Type B pancreatic cell (in vitro differentiated cells): ENCODE measurements at regions not wholly inside any gene's neighbourhood (a gene's known extent, or its start where the extent isn't known, plus 50 kb on each side); places are given as distances from the start of the nearest gene placed in this dataset.

Source experiments
- DNase-seq: peaks from one replicate; pipeline ENCODE4 v3.0.0; 2021; ENCODE audit warnings: mixed read lengths; ENCODE audit not compliant: unreplicated experiment; ENCODE audit errors: extremely low spot score
- H3K27ac Mint-ChIP-seq: 2 replicates; pipeline ENCODE4 v1.8.0; 2021; ENCODE audit warnings: mild to moderate bottlenecking, mixed read lengths
- H3K27me3 Mint-ChIP-seq: 2 replicates; pipeline ENCODE4 v1.8.0; 2021; ENCODE audit warnings: mixed read lengths
- H3K36me3 Mint-ChIP-seq: 2 replicates; pipeline ENCODE4 v1.8.0; 2021; ENCODE audit warnings: mixed read lengths
- H3K4me1 Mint-ChIP-seq: one replicate; pipeline ENCODE4 v1.8.0; 2021; ENCODE audit warnings: mixed read lengths; ENCODE audit not compliant: unreplicated experiment
- H3K4me3 Mint-ChIP-seq: 2 replicates; pipeline ENCODE4 v1.8.0; 2021; ENCODE audit warnings: mild to moderate bottlenecking, mixed read lengths
- H3K9me3 Mint-ChIP-seq: 2 replicates; pipeline ENCODE4 v1.8.0; 2021; ENCODE audit warnings: mixed read lengths
- TF ChIP-seq, protein P1 (sequence below): fragments of 200-600 bp; sonication (generic); conservative IDR thresholded peaks from 2 replicates; pipeline ENCODE4 v1.5.0; 2021; ENCODE audit warnings: antibody characterized with exemption, mild to moderate bottlenecking

DNA sequence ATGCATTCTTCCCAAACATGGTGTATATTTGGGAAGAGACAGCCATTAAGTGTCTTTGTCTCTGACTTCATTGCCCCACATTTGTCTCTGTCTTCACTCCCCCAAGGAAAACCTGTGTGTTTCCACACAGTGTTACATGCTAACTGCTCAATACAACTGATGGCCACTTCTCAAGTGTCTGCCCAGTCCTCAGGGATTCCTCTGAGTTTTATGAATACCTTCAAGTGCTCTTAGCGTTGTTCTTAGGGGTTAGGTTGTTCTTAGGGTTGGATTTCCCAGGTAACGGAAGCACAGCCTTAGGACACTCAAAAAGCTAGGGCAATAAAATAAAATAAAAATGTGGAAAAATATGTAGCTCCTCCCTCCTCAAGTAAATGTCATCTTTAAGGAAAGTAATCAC, 64.7 kb upstream of the PLAC8 start:
- no peak overlapping the region for H3K27ac Mint-ChIP-seq
- no peak overlapping the region for H3K4me3 Mint-ChIP-seq

DNA sequence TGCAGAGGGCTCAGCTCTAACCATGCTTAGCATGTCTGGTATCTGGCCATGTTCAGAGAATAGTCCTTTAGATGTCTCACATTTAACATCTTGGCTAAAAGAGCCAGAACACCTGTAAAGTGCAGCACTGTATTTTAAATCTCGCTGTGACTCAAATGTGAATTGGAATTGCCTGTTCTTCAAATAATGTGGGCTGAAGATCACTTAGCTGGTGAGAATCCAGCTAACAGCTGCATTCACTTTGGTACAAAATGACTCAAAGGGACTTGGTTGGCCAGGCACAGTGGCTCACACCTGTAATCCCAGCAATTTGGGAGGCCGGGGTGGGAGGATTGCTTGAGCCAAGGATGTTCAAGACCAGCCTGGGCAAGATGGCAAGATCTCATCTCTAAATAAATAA, 63.5 kb upstream of the PLAC8 start:
- Mint-ChIP-seq H3K9me3 (no peaks in the 10 kb centered on the region), H3K4me3 (no peak overlapping the region), H3K27ac (no peak overlapping the region), H3K36me3 (no peaks in the 10 kb centered on the region), H3K27me3 (no peaks in the 10 kb centered on the region), H3K4me1 (no peaks in the 10 kb centered on the region)
- TF ChIP-seq, protein P1, sequence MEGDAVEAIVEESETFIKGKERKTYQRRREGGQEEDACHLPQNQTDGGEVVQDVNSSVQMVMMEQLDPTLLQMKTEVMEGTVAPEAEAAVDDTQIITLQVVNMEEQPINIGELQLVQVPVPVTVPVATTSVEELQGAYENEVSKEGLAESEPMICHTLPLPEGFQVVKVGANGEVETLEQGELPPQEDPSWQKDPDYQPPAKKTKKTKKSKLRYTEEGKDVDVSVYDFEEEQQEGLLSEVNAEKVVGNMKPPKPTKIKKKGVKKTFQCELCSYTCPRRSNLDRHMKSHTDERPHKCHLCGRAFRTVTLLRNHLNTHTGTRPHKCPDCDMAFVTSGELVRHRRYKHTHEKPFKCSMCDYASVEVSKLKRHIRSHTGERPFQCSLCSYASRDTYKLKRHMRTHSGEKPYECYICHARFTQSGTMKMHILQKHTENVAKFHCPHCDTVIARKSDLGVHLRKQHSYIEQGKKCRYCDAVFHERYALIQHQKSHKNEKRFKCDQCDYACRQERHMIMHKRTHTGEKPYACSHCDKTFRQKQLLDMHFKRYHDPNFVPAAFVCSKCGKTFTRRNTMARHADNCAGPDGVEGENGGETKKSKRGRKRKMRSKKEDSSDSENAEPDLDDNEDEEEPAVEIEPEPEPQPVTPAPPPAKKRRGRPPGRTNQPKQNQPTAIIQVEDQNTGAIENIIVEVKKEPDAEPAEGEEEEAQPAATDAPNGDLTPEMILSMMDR: no peak
- DNase-seq: no peak

More for the DNA sequence above, 64.7 kb upstream of the PLAC8 start:
- TF ChIP-seq, protein P1: no peak
- Mint-ChIP-seq H3K36me3 (no peaks in the 10 kb centered on the region), H3K4me1 (no peaks in the 10 kb centered on the region), H3K9me3 (no peaks in the 10 kb centered on the region), H3K27me3 (no peaks in the 10 kb centered on the region)
- no peak for DNase-seq

DNA sequence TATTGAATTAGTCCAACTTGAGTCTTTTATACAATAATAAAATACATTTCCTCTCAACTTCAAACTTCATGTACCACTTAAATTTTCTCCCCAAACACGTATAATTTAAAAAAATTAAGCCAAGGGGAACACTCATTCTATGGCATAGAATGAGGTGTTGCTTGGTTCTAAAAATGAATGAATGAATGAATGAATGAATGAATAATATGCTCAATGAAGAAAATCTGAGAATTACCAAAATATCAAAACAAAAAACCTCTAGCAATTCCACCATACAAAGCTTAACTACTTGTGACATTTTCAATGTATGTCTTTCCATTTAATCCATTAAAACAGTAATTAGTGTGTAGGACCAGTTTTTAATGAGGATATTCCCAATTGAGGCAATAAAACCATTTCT, 62.7 kb upstream of the PLAC8 start:
- TF ChIP-seq, protein P1: no peak
- Mint-ChIP-seq H3K9me3 (no peaks in the 10 kb centered on the region), H3K4me3 (no peak overlapping the region), H3K27me3 (no peaks in the 10 kb centered on the region), H3K4me1 (no peaks in the 10 kb centered on the region), H3K36me3 (no peaks in the 10 kb centered on the region), H3K27ac (no peak overlapping the region)
- DNase-seq: no peak

DNA sequence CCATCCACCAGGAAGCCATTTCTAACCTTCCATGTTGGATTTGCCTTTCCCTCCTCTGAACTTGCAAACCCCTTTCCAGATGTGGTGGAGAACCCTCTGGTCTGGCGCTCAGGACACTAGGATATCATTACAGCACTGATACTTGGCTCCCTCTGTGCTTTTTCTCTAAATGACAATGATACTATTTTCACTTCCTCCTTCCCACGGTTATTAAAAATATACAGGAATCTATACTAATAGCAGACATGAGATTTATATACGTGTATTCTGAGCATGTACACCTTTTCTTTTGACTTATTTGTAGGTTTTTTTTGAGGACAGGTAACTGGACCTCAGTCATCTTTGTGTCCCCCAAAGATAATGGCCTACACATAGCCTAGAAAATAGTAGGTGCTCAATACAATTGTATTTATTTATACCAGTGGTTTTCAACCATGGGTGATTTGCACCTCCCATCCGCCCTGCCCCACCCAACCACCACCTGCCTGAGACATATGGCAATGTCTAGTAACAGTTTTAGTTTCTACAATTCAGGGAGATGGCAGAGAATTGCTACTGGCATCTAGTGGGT, 60.4 kb upstream of the PLAC8 start:
- DNase-seq: no peak
- Mint-ChIP-seq H3K4me3 (no peak overlapping the region), H3K9me3 (no peaks in the 10 kb centered on the region), H3K27me3 (no peaks in the 10 kb centered on the region), H3K36me3 (no peaks in the 10 kb centered on the region), H3K27ac (no peak overlapping the region), H3K4me1 (no peaks in the 10 kb centered on the region)
- TF ChIP-seq, protein P1: no peak

DNA sequence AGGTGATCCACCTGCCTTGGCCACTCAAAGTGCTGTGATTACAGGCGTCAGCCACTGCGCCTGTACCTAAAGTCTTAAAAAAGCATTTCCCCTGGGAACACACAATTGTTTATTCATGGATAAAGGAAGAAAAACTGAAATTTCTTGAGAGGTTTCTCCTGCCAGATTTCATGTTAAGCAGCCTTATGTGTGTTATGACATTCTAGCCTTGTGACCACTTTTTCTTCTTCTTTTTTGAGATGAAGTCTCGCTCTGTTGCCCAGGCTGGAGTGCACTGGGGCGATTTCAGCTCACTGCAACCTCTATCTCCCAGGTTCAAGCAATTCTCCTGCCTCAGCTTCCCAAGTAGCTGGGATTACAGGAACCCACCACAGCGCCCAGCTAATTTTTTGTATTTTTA, 57.8 kb upstream of the PLAC8 start:
- TF ChIP-seq, protein P1: no peak
- H3K9me3 Mint-ChIP-seq: no peaks in the 10 kb centered on the region
- H3K4me1 Mint-ChIP-seq: no peaks in the 10 kb centered on the region
- no peaks in the 10 kb centered on the region for H3K36me3 Mint-ChIP-seq
- no peak overlapping the region for H3K27ac Mint-ChIP-seq
- no peak overlapping the region for H3K4me3 Mint-ChIP-seq
- DNase-seq: no peak
- H3K27me3 Mint-ChIP-seq: no peaks in the 10 kb centered on the region

DNA sequence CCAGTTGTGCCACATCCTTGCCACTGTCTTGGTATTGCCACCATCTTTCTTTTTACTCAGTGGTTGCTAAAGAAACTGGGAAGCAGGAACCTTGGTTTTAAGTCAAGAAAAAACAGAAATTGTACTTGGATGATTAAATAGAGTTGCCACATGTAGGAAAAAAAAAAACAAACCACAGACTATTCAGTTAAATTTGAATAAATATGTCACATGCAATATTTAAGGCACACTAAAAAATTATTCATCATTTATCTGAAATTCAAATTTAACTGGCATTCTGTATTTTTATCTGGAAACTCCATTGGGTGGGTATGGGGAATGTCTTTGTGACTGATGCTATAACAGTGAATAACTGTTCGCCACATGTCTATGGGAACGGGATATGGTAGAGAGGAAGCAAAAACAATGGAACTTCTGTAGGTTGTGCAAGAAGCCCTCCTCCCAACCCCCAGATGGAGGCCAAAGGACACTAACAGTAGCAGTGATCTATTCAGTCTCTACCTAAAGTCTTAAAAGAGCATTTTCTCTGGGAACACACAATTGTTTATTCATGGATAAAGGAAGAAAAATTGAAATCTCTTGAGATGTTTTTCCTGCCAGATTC, 57.0 kb upstream of the PLAC8 start:
- no peaks in the 10 kb centered on the region for H3K4me1 Mint-ChIP-seq
- DNase-seq: no peak
- TF ChIP-seq, protein P1: no peak
- H3K27ac Mint-ChIP-seq: no peak overlapping the region
- H3K27me3 Mint-ChIP-seq: peaks cover 7% of the 10 kb centered on the region
- H3K9me3 Mint-ChIP-seq: no peaks in the 10 kb centered on the region
- no peak overlapping the region for H3K4me3 Mint-ChIP-seq
- no peaks in the 10 kb centered on the region for H3K36me3 Mint-ChIP-seq
